H1 (cell line): ENCODE measurements at regions not wholly inside any gene's neighbourhood (a gene's known extent, or its start where the extent isn't known, plus 50 kb on each side); places are given as distances from the start of the nearest gene placed in this dataset.

ENCODE experiments used
- CTCF ChIA-PET: fragments of 300-600 bp; sonication (Branson Sonifier 250); formaldehyde crosslinking; loops from one replicate; lab custom pipeline; 2021; ENCODE audit not compliant: partially characterized antibody; lab: Charles Lee
- POLR2A ChIA-PET: fragments of 300-600 bp; sonication (Branson Sonifier 250); formaldehyde crosslinking; loops from one replicate; lab custom pipeline; 2021; ENCODE audit warnings: inconsistent platforms; ENCODE audit not compliant: partially characterized antibody; lab: Charles Lee
- DNase-seq, 2 experiments: peaks; one replicate each; pipeline versions ENCODE4 v3.0.0 to v3.0.0-alpha.2; 2010 to 2022; ENCODE audit warnings: low spot score in 2 of 2, low read depth in 1 of 2, mixed read lengths in 1 of 2
- FAIRE-seq: peaks from 2 replicates; lab custom pipeline; 2011; peaks lifted over from hg19 to GRCh38; lab: Jason Lieb, UNC
- H2AFZ ChIP-seq: 2 replicates; pipeline ENCODE4 v1.8.1; 2012; ENCODE audit warnings: low read length, inconsistent platforms
- H2AK5ac ChIP-seq: 2 replicates; pipeline ENCODE4 v1.6.1; 2013; ENCODE audit warnings: low read depth, low read length
- H2BK120ac ChIP-seq: replicated peaks from 2 replicates; pipeline ENCODE3; 2013; ENCODE audit warnings: low read depth, low read length, inconsistent platforms
- H2BK12ac ChIP-seq: 2 replicates; pipeline ENCODE4 v1.6.1; 2013; ENCODE audit warnings: low read depth, low read length
- H2BK15ac ChIP-seq: 2 replicates; pipeline ENCODE4 v1.6.1; 2013; ENCODE audit warnings: low read length
- H2BK20ac ChIP-seq: 2 replicates; pipeline ENCODE4 v1.6.1; 2013; ENCODE audit warnings: low read length
- H2BK5ac ChIP-seq: 2 replicates; pipeline ENCODE4 v1.6.1; 2013; ENCODE audit warnings: low read depth, low read length
- H3K14ac ChIP-seq: 2 replicates; pipeline ENCODE4 v1.6.1; 2013; ENCODE audit warnings: inconsistent platforms; ENCODE audit not compliant: insufficient read length
- H3K18ac ChIP-seq: 2 replicates; pipeline ENCODE4 v1.6.1; 2013; ENCODE audit warnings: low read length; ENCODE audit errors: extremely low read depth
- H3K23ac ChIP-seq: 2 replicates; pipeline ENCODE4 v1.6.1; 2013; ENCODE audit warnings: inconsistent platforms; ENCODE audit not compliant: insufficient read length
- H3K23me2 ChIP-seq: 2 replicates; pipeline ENCODE4 v1.6.1; 2013; ENCODE audit warnings: low read depth, low read length
- H3K27ac ChIP-seq: 2 replicates; pipeline ENCODE4 v1.6.1; 2011; ENCODE audit warnings: low read depth, low read length, inconsistent platforms
- H3K27me3 ChIP-seq, 4 experiments: replicated peaks in 1 of 4; 1 replicate in 1 of 4; 2 replicates in 3 of 4; pipeline versions ENCODE4 v1.6.1 to v1.8.1; 2011 to 2013; ENCODE audit warnings: low read length in 3 of 4, mild to moderate bottlenecking in 3 of 4, inconsistent platforms in 2 of 4, mixed read lengths in 2 of 4, moderate library complexity in 1 of 4; ENCODE audit not compliant: control insufficient read depth in 3 of 4, insufficient read depth in 3 of 4; ENCODE audit errors: extremely low read depth in 1 of 4
- H3K36me3 ChIP-seq, 4 experiments: 2 replicates each; pipeline versions ENCODE4 v1.6.1 to v1.8.1; 2011 to 2013; ENCODE audit warnings: mild to moderate bottlenecking in 4 of 4, low read length in 3 of 4, moderate library complexity in 2 of 4, control low read depth in 1 of 4, inconsistent platforms in 1 of 4; ENCODE audit not compliant: insufficient read depth in 4 of 4, control insufficient read depth in 2 of 4
- H3K4ac ChIP-seq: replicated peaks from 2 replicates; pipeline ENCODE3; 2013; ENCODE audit warnings: low read length, low read depth, mixed read lengths, inconsistent platforms; ENCODE audit not compliant: insufficient read length
- H3K4me1 ChIP-seq, 4 experiments: replicated peaks in 1 of 4; 1 replicate in 1 of 4; 2 replicates in 3 of 4; pipeline versions ENCODE4 v1.6.1 to v1.8.1; 2011 to 2013; ENCODE audit warnings: low read length in 3 of 4, inconsistent platforms in 2 of 4, mixed read lengths in 1 of 4; ENCODE audit not compliant: insufficient read depth in 4 of 4, control insufficient read depth in 3 of 4
- H3K4me2 ChIP-seq, 2 experiments: 2 replicates each; pipeline versions ENCODE4 v1.6.1 to v1.8.1; 2011 to 2013; ENCODE audit warnings: low read depth in 2 of 2, low read length in 2 of 2, control low read depth in 1 of 2, inconsistent platforms in 1 of 2, mild to moderate bottlenecking in 1 of 2; ENCODE audit not compliant: insufficient read depth in 1 of 2
- H3K4me3 ChIP-seq, 4 experiments: fragments of 200-600, 300-600 bp in 1 of 4; sonication (generic), shearing (Covaris generic), sonication (Bioruptor Twin) in 1 of 4; 2 replicates each; pipeline versions ENCODE4 v1.5.1 to v1.8.1; 2011 to 2016; ENCODE audit warnings: low read length in 4 of 4, low read depth in 3 of 4, control low read depth in 2 of 4, inconsistent platforms in 2 of 4, mild to moderate bottlenecking in 2 of 4, mixed read lengths in 1 of 4, moderate library complexity in 1 of 4; ENCODE audit not compliant: insufficient read depth in 2 of 4; ENCODE audit errors: extremely low read depth in 1 of 4
- H3K56ac ChIP-seq: replicated peaks from 2 replicates; pipeline ENCODE3; 2013; ENCODE audit warnings: low read depth, mild to moderate bottlenecking, mixed read lengths, low read length, inconsistent platforms; ENCODE audit not compliant: insufficient read length
- H3K79me1 ChIP-seq: 2 replicates; pipeline ENCODE4 v1.6.1; 2013; ENCODE audit warnings: low read depth, low read length, control low read depth
- H3K79me2 ChIP-seq, 2 experiments: 2 replicates each; pipeline versions ENCODE4 v1.6.1 to v1.8.1; 2012 to 2013; ENCODE audit warnings: low read length in 2 of 2, mild to moderate bottlenecking in 2 of 2, inconsistent platforms in 1 of 2; ENCODE audit not compliant: insufficient read depth in 2 of 2, control insufficient read depth in 1 of 2
- H3K9ac ChIP-seq, 4 experiments: replicated peaks in 1 of 4; 1 replicate in 1 of 4; 2 replicates in 3 of 4; pipeline versions ENCODE4 v1.6.1 to v1.8.1; 2011 to 2013; ENCODE audit warnings: low read depth in 3 of 4, low read length in 3 of 4, control low read depth in 2 of 4, mild to moderate bottlenecking in 2 of 4, moderate library complexity in 2 of 4, inconsistent platforms in 1 of 4; ENCODE audit errors: extremely low read depth in 1 of 4
- H3K9me3 ChIP-seq, 2 experiments: 2 replicates each; pipeline versions ENCODE4 v1.6.1 to v1.8.1; 2012 to 2013; ENCODE audit warnings: mild to moderate bottlenecking in 2 of 2, moderate library complexity in 2 of 2, control low read depth in 1 of 2, inconsistent platforms in 1 of 2, low read depth in 1 of 2, low read length in 1 of 2, mixed read lengths in 1 of 2; ENCODE audit not compliant: insufficient read depth in 2 of 2
- H4K20me1 ChIP-seq, 2 experiments: replicated peaks in 1 of 2; 2 replicates each; pipeline versions ENCODE3 to v1.8.1; 2011 to 2013; ENCODE audit warnings: inconsistent platforms in 2 of 2, low read length in 2 of 2, mild to moderate bottlenecking in 1 of 2; ENCODE audit not compliant: insufficient read depth in 2 of 2, control insufficient read depth in 1 of 2
- H4K5ac ChIP-seq: 2 replicates; pipeline ENCODE4 v1.6.1; 2013; ENCODE audit warnings: low read length, low read depth, mixed read lengths, inconsistent platforms; ENCODE audit not compliant: insufficient read length
- H4K8ac ChIP-seq: 2 replicates; pipeline ENCODE4 v1.8.0; 2013; ENCODE audit warnings: mild to moderate bottlenecking, moderate library complexity, low read length, inconsistent platforms; ENCODE audit not compliant: insufficient read depth; ENCODE audit errors: extremely low read depth
- H4K91ac ChIP-seq: replicated peaks from 2 replicates; pipeline ENCODE3; 2013; ENCODE audit warnings: low read length, mixed read lengths, inconsistent platforms; ENCODE audit not compliant: insufficient read length
- NRF1 ChIP-seq: IDR thresholded peaks from 2 replicates; pipeline ENCODE4 v1.6.1; 2011; ENCODE audit warnings: mild to moderate bottlenecking, low read depth, low read length, improper control_type of control experiment
- TEAD4 ChIP-seq: IDR thresholded peaks from 2 replicates; pipeline ENCODE4 v1.6.1; 2012; ENCODE audit warnings: low read depth, low read length, inconsistent platforms, mixed read lengths
- WGBS, 2 experiments: shearing (Covaris generic) in 1 of 2; methylation state at CpG; one replicate each; pipeline versions ENCODE4 v1.1.6 to v1.1.7; 2013 to 2015; ENCODE audit warnings: low lambda C conversion rate in 2 of 2, mixed read lengths in 2 of 2, inconsistent platforms in 1 of 2, low coverage in 1 of 2, missing lambda C conversion rate in 1 of 2; ENCODE audit not compliant: insufficient replicate concordance in 2 of 2, insufficient coverage in 1 of 2, insufficient read length in 1 of 2; ENCODE audit errors: extremely low coverage in 1 of 2, missing lambda C conversion rate in 1 of 2; 5-methylcytosine and 5-hydroxymethylcytosine counted together

- no peak overlapping the region for H3K4me2 ChIP-seq
- H3K23me2 ChIP-seq = no peaks in the 10 kb centered on the region
- H2BK15ac ChIP-seq = no peak overlapping the region
- H3K14ac ChIP-seq = no peak overlapping the region
- H3K27ac ChIP-seq = no peak overlapping the region
- DNase-seq (peak in 1 of 2 experiments; percentile 39), FAIRE-seq (no peak)
- peaks cover 2 to 3% of the 10 kb centered on the region in 2 experiments for H4K20me1 ChIP-seq
- peaks cover 0 to 3% (median 0%) of the 10 kb centered on the region in 4 experiments; a peak in 2 of 8 replicates for H3K36me3 ChIP-seq
- H3K79me2 ChIP-seq = peaks cover 0 to 6% of the 10 kb centered on the region in 2 experiments; a peak in 2 of 4 replicates
- H2AK5ac ChIP-seq = no peak overlapping the region
- ChIA-PET POLR2A (interaction anchor here (0.6 kb wide), 1 partner anchor 245 kb away, joined by 3 read pairs; no protein-coding TSS in a partner anchor), CTCF (interaction anchor here (0.5 to 1.8 kb wide), 4 partner anchors 11 to 111 kb away, joined by 3 to 8 read pairs (median 5); no protein-coding TSS in a partner anchor)
- H3K18ac ChIP-seq = no peak overlapping the region
- H2BK5ac ChIP-seq = no peak overlapping the region
- TF ChIP-seq NRF1 (no peak), TEAD4 (no peak)
- H2BK12ac ChIP-seq = no peak overlapping the region
- H2BK120ac ChIP-seq = no peak overlapping the region
- H4K91ac ChIP-seq = no peak overlapping the region
- no peak overlapping the region for H3K4ac ChIP-seq
- peaks cover 0 to 2% (median 0%) of the 10 kb centered on the region in 4 experiments; a peak in 1 of 7 replicates for H3K4me1 ChIP-seq
- H3K56ac ChIP-seq = no peak overlapping the region
- H4K8ac ChIP-seq = no peak overlapping the region
- no peak overlapping the region for H3K23ac ChIP-seq
- no peaks in the 10 kb centered on the region for H3K27me3 ChIP-seq
- no peaks in the 10 kb centered on the region; the same call in none of the 2 replicates for H3K79me1 ChIP-seq
- H3K4me3 ChIP-seq = no peak overlapping the region
- 86% methylated on average over 6 of the region's 6 CpGs; no CpG with 5 or more reads in 1 of the 2 experiments for WGBS, 2 experiments
- no peak overlapping the region for H3K9ac ChIP-seq
- H2AFZ ChIP-seq = no peak overlapping the region
- no peak overlapping the region for H2BK20ac ChIP-seq
- 0 out of 4 replicates have a peak, but pooled peaks cover 0 to 4% of the 10 kb centered on the region in 2 experiments for H3K9me3 ChIP-seq
- H4K5ac ChIP-seq = no peak overlapping the region
Measured at GRCh38 chr15:81784751-81785150, 261.1 kb downstream of the MEX3B start.
